GM12891 (cell line): ENCODE measurements at regions not wholly inside any gene's neighbourhood (a gene's known extent, or its start where the extent isn't known, plus 50 kb on each side); places are given as distances from the start of the nearest gene placed in this dataset.

Experiments
- PAX5 ChIP-seq: IDR thresholded peaks from 2 replicates; pipeline ENCODE4 v1.6.1; 2011; ENCODE audit warnings: low read length, moderate library complexity, mild to moderate bottlenecking; ENCODE audit not compliant: insufficient read depth, severe bottlenecking
- POLR2A ChIP-seq: IDR thresholded peaks from 2 replicates; pipeline ENCODE4 v1.6.1; 2011; ENCODE audit warnings: low read depth, low read length, control low read depth
- POLR2AphosphoS5 ChIP-seq: IDR thresholded peaks from 2 replicates; pipeline ENCODE4 v1.6.1; 2011; ENCODE audit warnings: low read depth, low read length, control low read depth
- POU2F2 ChIP-seq: IDR thresholded peaks from 2 replicates; pipeline ENCODE4 v1.6.1; 2011; ENCODE audit warnings: low read depth, mild to moderate bottlenecking, control low read depth, low read length, moderate library complexity
- SPI1 ChIP-seq: IDR thresholded peaks from 2 replicates; pipeline ENCODE4 v1.6.1; 2011; ENCODE audit warnings: low read depth, low read length, control low read depth
- TAF1 ChIP-seq: IDR thresholded peaks from 2 replicates; pipeline ENCODE4 v1.6.1; 2011; ENCODE audit warnings: low read depth, low read length, control low read depth

DNA sequence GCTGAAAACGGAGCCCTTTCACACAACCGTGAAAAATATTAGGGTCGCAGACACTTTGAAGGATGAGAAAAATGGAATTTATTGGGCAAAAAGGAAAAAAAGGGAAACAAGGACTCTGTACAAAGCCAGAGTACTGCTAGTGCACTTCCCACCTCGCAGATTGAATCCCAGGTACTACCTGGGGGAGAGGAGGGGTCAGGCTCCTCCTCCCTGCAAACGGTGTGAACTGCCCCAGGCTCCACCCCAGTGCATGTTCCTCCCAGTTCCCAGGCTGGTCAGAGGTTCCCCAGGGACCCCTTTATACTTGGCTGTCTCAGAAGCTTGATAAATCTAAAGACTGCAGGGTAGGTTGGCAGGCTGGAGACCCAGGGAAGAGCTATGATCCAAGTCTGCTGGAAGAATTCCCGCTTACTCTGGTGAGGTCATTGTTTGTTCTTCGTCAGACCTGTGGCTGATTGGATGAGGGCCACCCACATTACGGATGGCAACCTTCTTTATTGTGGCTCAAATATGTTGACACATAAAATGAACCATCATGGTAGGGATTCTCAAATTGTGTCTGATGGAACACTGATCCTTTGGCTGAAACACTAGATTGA is 290.4 kb upstream of the POU3F3 start:
- TF ChIP-seq POLR2AphosphoS5 (no peak), SPI1 (no peak), POLR2A (no peak), TAF1 (no peak), PAX5 (no peak), POU2F2 (no peak)
